HL-60/S4 treated with phorbol 12-myristate 13-acetate at 8.2 ng/mL for 4 days and 3 days (cell line): ENCODE measurements at regions not wholly inside any gene's neighbourhood (a gene's known extent, or its start where the extent isn't known, plus 50 kb on each side); places are given as distances from the start of the nearest gene placed in this dataset.

Source experiments
- in situ Hi-C: fragments of 300-500 bp; cut with MboI; formaldehyde crosslinking; loops from 2 replicates; pipeline ENCODE4 v1.15.0; 2022; ENCODE audit warnings: low sequenced_read_pairs

- in situ Hi-C loops: no loop called here
These were observed 50.6 kb upstream of the IL6 start for GRCh38 chr7:22676385-22676784.

- in situ Hi-C loops: no loop called here
These were observed 51.1 kb upstream of the IL6 start for GRCh38 chr7:22675917-22676343.

- in situ Hi-C loops: no loop called here
These were observed 51.6 kb upstream of the IL6 start for GRCh38 chr7:22675421-22675820.

- in situ Hi-C loops: no loop called here
These were observed 53.9 kb upstream of the IL6 start for GRCh38 chr7:22672846-22673680.

GRCh38 chr7:22671177-22671879 lies 55.7 kb upstream of the IL6 start:
- in situ Hi-C loops: no loop called here

GRCh38 chr7:22670422-22670815 lies 56.6 kb upstream of the IL6 start:
- in situ Hi-C loops: no loop called here

- in situ Hi-C loops: no loop called here
These were observed 57.1 kb upstream of the IL6 start for GRCh38 chr7:22669692-22670421.

- in situ Hi-C loops: no loop called here
These were observed 58.0 kb upstream of the IL6 start for GRCh38 chr7:22668971-22669401.

GRCh38 chr7:22667562-22668239 lies 59.3 kb upstream of the IL6 start:
- in situ Hi-C loops: no loop called here

GRCh38 chr7:22667187-22667561 lies 59.8 kb upstream of the IL6 start:
- in situ Hi-C loops: no loop called here

- in situ Hi-C loops: no loop called here
These were observed 60.3 kb upstream of the IL6 start for GRCh38 chr7:22666732-22667131.

GRCh38 chr7:22665923-22666322 lies 61.1 kb upstream of the IL6 start:
- in situ Hi-C loops: no loop called here

- in situ Hi-C loops: no loop called here
These were observed 61.8 kb upstream of the IL6 start for GRCh38 chr7:22664988-22665798.

GRCh38 chr7:22663721-22664120 lies 63.3 kb upstream of the IL6 start:
- in situ Hi-C loops: no loop called here

GRCh38 chr7:22663357-22663718 lies 63.7 kb upstream of the IL6 start:
- in situ Hi-C loops: no loop called here

GRCh38 chr7:22662556-22663356 lies 64.2 kb upstream of the IL6 start:
- in situ Hi-C loops: no loop called here

- in situ Hi-C loops: no loop called here
These were observed 65.0 kb upstream of the IL6 start for GRCh38 chr7:22662036-22662435.

- in situ Hi-C loops: no loop called here
These were observed 66.3 kb upstream of the IL6 start for GRCh38 chr7:22660732-22661131.

- in situ Hi-C loops: no loop called here
These were observed 66.7 kb upstream of the IL6 start for GRCh38 chr7:22660293-22660692.

- in situ Hi-C loops: no loop called here
These were observed 67.3 kb upstream of the IL6 start for GRCh38 chr7:22659741-22660140.
